Right atrium auricular region (tissue), 2 donors: ENCODE measurements at regions not wholly inside any gene's neighbourhood (a gene's known extent, or its start where the extent isn't known, plus 50 kb on each side); places are given as distances from the start of the nearest gene placed in this dataset.

ENCODE experiments used
- DNase-seq: peaks from one replicate; pipeline ENCODE4 v3.0.0-alpha.2; 2019; ENCODE audit warnings: low spot score
- H3K27ac ChIP-seq, 2 donors: fragments of 200-600 bp; sonication (generic); 1 replicate in 1 of 2; 2 replicates in 1 of 2; pipeline ENCODE4 v1.5.1; 2016 to 2019
- H3K27me3 ChIP-seq, 2 donors: fragments of 200-600 bp; sonication (generic); one replicate each; pipeline versions ENCODE4 v1.5.1 to v1.6.0; 2017 to 2019
- H3K36me3 ChIP-seq: fragments of 200-600 bp; sonication (generic); one replicate; pipeline ENCODE4 v1.5.1; 2016
- H3K4me1 ChIP-seq, 2 donors: fragments of 200-600 bp; sonication (generic); one replicate each; pipeline versions ENCODE4 v1.5.1 to v1.6.0; 2017 to 2019
- H3K4me3 ChIP-seq, 2 donors: fragments of 200-600 bp; sonication (generic); 1 replicate in 1 of 2; 2 replicates in 1 of 2; pipeline ENCODE4 v1.5.1; 2017 to 2019; ENCODE audit warnings: mild to moderate bottlenecking in 1 of 2, moderate library complexity in 1 of 2
- H3K9me3 ChIP-seq, 2 donors: fragments of 200-600 bp; sonication (generic); one replicate each; pipeline ENCODE4 v1.5.1; 2019
- TF ChIP-seq, protein P1 (sequence below), 2 donors: fragments of 200-600 bp; sonication (generic); IDR thresholded peaks; one replicate each; pipeline ENCODE4 v1.5.1; 2019; ENCODE audit warnings: antibody characterized with exemption in 2 of 2

DNA sequence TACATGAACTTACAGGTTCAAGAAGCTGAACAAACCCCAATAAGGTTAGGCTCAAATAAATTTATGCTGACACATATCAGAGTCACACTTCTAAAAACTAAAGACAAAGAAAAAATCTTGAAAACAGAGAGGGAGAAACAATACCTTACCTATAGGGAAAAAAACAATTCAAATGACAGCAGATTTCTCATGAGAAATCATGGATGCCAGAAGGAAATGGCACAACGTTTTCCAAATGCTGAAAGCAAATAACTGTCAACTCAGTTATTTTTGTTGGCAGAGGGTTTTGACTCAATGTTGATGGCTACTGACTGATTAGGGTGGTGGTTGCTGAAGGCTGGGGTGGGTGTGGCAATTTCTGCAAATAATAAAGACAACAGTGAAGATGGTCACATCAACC lies 239.4 kb downstream of the ARHGAP12 start:
- peaks cover 0 to 4% of the 10 kb centered on the region in 2 donors for H3K4me1 ChIP-seq
- TF ChIP-seq, protein P1, sequence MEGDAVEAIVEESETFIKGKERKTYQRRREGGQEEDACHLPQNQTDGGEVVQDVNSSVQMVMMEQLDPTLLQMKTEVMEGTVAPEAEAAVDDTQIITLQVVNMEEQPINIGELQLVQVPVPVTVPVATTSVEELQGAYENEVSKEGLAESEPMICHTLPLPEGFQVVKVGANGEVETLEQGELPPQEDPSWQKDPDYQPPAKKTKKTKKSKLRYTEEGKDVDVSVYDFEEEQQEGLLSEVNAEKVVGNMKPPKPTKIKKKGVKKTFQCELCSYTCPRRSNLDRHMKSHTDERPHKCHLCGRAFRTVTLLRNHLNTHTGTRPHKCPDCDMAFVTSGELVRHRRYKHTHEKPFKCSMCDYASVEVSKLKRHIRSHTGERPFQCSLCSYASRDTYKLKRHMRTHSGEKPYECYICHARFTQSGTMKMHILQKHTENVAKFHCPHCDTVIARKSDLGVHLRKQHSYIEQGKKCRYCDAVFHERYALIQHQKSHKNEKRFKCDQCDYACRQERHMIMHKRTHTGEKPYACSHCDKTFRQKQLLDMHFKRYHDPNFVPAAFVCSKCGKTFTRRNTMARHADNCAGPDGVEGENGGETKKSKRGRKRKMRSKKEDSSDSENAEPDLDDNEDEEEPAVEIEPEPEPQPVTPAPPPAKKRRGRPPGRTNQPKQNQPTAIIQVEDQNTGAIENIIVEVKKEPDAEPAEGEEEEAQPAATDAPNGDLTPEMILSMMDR (IDR thresholded peaks at IDR 0.05) = no peak
- H3K4me3 ChIP-seq = no peak overlapping the region
- H3K9me3 ChIP-seq = peaks cover 1 to 18% of the 10 kb centered on the region in 2 donors
- H3K27me3 ChIP-seq = no peaks in the 10 kb centered on the region
- H3K36me3 ChIP-seq = no peaks in the 10 kb centered on the region
- DNase-seq = no peak
- no peak overlapping the region for H3K27ac ChIP-seq

DNA sequence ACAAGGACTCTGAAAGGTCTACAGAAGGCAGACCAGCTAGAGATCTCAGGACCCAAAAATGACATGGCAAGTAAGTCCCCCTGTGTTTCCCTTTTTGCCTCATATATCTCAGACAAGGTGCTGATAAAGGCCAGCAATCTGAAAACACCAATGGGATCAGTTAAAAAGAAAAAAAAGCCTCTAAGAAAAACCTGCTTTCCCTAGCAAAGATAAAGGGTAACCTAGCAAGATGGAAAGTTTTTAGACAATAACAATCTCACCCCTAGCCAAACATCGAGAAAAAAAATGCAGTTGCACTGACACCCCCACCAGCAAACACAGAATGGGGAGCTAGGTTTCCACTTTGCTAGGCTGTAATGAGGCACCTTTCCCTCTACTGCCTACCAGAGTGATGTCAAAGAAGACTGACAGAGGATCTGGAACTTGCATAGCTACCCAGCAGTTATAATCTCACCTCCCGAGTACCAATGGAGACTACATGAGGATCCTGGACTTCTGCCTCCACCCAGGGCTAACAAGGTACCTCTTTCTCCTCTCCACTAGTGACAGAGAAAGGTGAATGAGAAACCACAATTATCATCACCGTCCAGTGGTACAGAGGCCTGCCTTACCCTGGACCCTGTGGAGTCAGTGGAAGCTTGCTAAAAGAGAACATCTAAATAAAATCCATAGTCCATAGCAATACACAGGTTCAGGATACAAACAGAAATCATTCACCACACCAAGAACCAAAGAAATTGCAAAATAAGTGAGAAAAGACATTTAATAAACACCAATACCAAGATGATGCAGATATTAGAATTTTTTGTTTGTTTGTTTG lies 240.8 kb downstream of the ARHGAP12 start:
- no peak overlapping the region for H3K4me3 ChIP-seq
- DNase-seq = no peak
- H3K9me3 ChIP-seq = peaks cover 8 to 31% of the 10 kb centered on the region in 2 donors

DNA sequence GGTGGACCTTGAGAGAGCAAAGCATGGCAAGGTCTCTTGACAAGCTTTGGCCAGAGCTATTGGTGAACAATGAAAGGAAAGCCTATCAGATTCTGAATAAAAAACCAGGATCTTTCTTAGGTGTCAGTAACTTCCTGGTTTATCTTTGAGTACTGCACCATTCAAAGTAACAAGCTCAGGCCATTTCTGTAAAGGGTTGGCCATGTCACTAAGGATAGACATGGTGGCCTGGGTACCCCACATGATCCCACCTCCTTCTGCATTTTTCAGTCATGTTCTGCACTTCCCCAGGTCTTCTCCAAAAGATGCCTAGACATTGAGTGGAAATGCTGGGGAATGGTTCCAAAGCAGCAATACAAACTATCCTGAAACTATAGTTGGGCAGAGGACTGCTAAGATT lies 242.0 kb downstream of the ARHGAP12 start:
- no peak for DNase-seq
- H3K36me3 ChIP-seq = no peaks in the 10 kb centered on the region
- H3K9me3 ChIP-seq = peaks cover 8 to 35% of the 10 kb centered on the region in 2 donors
- no peaks in the 10 kb centered on the region for H3K27me3 ChIP-seq
- H3K4me3 ChIP-seq = no peak overlapping the region
- H3K27ac ChIP-seq = no peak overlapping the region
- TF ChIP-seq, protein P1 (IDR thresholded peaks at IDR 0.05) = no peak
- H3K4me1 ChIP-seq = no peaks in the 10 kb centered on the region

More for the DNA sequence above, 240.8 kb downstream of the ARHGAP12 start:
- Histone ChIP-seq H3K4me1 (no peaks in the 10 kb centered on the region), H3K27me3 (no peaks in the 10 kb centered on the region), H3K27ac (no peak overlapping the region), H3K36me3 (no peaks in the 10 kb centered on the region)
- TF ChIP-seq, protein P1 (IDR thresholded peaks at IDR 0.05) = no peak

DNA sequence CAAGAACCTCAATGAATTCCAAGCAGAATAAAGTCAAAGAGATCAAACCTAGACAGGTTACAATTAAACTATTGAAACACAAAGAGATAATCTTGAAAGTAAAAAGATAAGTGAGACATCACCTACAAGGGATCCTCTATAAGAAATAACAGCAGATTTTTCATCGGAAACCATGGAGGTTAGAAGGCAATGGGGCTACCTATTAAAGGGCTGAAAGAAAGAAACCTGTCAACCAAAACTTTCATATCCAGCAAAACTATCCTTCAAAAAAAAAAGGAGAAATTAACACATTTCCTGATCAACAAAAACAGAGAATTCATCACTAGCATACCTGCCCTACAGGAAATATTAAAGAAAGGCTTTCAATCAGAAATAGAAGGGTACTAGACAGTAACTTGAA lies 244.9 kb downstream of the ARHGAP12 start:
- no peak overlapping the region for H3K27ac ChIP-seq
- TF ChIP-seq, protein P1 (IDR thresholded peaks at IDR 0.05) = no peak
- DNase-seq = no peak
- H3K36me3 ChIP-seq = no peaks in the 10 kb centered on the region
- peaks cover 8 to 22% of the 10 kb centered on the region in 2 donors for H3K9me3 ChIP-seq
- H3K4me3 ChIP-seq = no peak overlapping the region
- no peaks in the 10 kb centered on the region for H3K27me3 ChIP-seq
- peaks cover 0 to under 1% of the 10 kb centered on the region in 2 donors for H3K4me1 ChIP-seq

DNA sequence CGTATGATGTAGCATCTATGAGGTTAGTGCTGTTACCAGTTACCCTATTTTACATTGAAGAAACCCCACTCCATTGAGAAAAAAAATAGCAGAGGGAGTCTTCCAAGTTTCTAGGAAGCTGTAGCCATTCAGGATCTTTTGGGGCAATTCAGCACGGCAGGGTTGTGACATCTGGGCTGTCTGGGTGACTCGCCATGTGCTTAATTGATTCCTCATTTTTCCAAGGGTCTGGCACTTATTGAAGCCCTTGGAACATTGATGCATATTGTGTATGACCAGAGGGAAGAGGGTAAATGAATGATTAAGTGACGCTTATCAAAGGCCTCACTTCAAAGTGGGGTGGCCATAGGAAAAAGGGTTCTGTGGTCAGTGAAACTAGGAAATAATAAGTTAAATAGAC lies 248.7 kb downstream of the ARHGAP12 start:
- Histone ChIP-seq H3K36me3 (no peaks in the 10 kb centered on the region), H3K9me3 (peaks cover 8 to 35% of the 10 kb centered on the region in 2 donors), H3K4me1 (peaks cover 0 to 11% of the 10 kb centered on the region in 2 donors), H3K4me3 (no peak overlapping the region), H3K27me3 (no peaks in the 10 kb centered on the region), H3K27ac (no peak overlapping the region)
- DNase-seq = no peak
- TF ChIP-seq, protein P1 (IDR thresholded peaks at IDR 0.05) = no peak
